SK-N-MC (cell line): ENCODE measurements at regions not wholly inside any gene's neighbourhood (a gene's known extent, or its start where the extent isn't known, plus 50 kb on each side); places are given as distances from the start of the nearest gene placed in this dataset.
A peak's percentile ranks its signal among the peaks of the same experiment; 100 is the strongest.

Experiments
- DNase-seq: peaks from one replicate; pipeline ENCODE4 v3.0.0-alpha.2; 2011; ENCODE audit warnings: low read depth, low spot score
- H3K27ac ChIP-seq: fragments of 200-600 bp; sonication (generic); 2 replicates; pipeline ENCODE4 v1.5.1; 2016; ENCODE audit warnings: mixed run types
- H3K36me3 ChIP-seq: fragments of 200-600 bp; sonication (generic); 2 replicates; pipeline ENCODE4 v1.6.1; 2017; ENCODE audit warnings: antibody characterized with exemption, low read length, mixed read lengths; ENCODE audit not compliant: insufficient read depth
- H3K4me3 ChIP-seq: fragments of 200-600 bp; sonication (generic); 2 replicates; pipeline ENCODE4 v1.5.1; 2016
- H3K9ac ChIP-seq: fragments of 200-600 bp; sonication (generic); 2 replicates; pipeline ENCODE4 v1.8.0; 2017; ENCODE audit warnings: mixed run types, mixed read lengths; ENCODE audit not compliant: insufficient read length
- H3K9me3 ChIP-seq: fragments of 200-600 bp; sonication (generic); 2 replicates; pipeline ENCODE4 v1.6.1; 2017; ENCODE audit warnings: low read depth, mild to moderate bottlenecking, antibody characterized with exemption, low read length, moderate library complexity, mixed read lengths
- EZH2 ChIP-seq: fragments of 200-600 bp; sonication (generic); IDR thresholded peaks from one replicate; pipeline ENCODE4 v1.6.1; 2017; ENCODE audit warnings: antibody characterized with exemption
- FOXP2 ChIP-seq: optimal IDR thresholded peaks from 2 replicates; pipeline ENCODE3; 2011; ENCODE audit warnings: mild to moderate bottlenecking, moderate library complexity; ENCODE audit not compliant: insufficient read depth; ENCODE audit errors: extremely low read length, control extremely low read depth
- POLR2AphosphoS5 ChIP-seq: IDR thresholded peaks from 2 replicates; pipeline ENCODE4 v1.6.1; 2012; ENCODE audit warnings: mild to moderate bottlenecking, low read depth, low read length, borderline replicate concordance

DNA sequence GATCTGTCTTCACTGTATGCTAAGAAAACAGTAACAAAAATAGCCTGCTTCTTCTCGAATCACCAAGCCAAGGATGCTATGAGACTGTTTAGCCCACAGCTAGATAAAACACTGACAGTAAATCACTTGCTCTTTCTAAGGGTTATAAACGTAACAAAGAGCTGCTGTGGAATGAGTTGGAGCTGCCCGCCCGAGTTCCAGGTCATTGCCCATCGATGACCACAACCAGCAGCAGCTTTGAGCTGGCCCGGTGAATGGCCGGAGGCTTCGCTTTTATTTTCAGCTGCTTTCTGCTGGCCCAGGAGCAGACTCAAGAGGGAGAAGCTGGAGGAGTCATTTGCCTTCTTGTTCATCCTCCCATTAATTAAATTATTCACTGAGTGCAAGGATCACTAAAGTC lies 82.2 kb upstream of the CDH4 start:
- Histone ChIP-seq H3K9me3 (no peaks in the 10 kb centered on the region), H3K36me3 (no peaks in the 10 kb centered on the region), H3K4me3 (no peak overlapping the region), H3K9ac (no peak overlapping the region), H3K27ac (no peak overlapping the region)
- no peak for DNase-seq
- TF ChIP-seq FOXP2 = no peak
- TF ChIP-seq POLR2AphosphoS5 = no peak
- no peak for TF ChIP-seq EZH2

DNA sequence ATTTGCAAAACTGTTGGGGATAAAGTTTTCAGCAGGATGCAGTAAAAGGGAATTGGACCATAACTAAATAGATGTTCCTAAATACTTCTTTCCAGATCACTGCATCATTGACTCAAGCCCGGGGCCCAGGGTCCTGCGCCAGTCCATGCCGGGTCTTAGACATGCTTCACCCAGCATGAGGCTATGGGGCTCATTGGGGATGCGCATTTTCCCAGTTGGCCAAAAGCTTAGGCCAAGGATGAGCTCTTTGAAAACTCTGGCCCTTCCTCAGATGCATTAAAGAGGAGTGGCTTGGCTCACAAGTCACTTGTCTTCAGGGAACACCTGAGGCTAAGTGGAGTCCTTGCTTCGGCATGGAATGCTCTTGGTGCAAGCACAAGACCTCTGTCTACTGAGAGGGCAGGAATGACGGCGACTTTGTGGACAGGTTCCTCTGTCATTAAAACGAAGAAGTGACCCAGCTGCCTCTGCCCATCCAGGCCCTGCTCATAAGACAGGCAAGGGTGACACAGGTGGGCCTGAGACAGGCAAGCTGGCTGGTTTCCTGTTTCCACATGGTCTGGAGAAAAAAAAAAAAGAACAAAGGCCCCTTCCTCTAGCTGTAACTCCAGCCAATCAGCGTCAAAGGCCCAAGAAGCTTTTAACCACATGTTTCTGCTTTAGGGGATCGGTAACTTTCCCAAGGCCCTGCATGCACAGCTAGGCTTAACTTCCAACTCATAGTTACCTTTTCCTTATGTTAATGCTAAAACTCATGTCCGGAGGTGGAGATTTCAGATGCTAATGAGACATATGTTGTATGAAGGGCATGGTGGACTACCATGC lies 81.4 kb upstream of the CDH4 start:
- DNase-seq = no peak
- Histone ChIP-seq H3K36me3 (no peaks in the 10 kb centered on the region), H3K9ac (no peak overlapping the region), H3K27ac (no peak overlapping the region), H3K4me3 (no peak overlapping the region), H3K9me3 (no peaks in the 10 kb centered on the region)
- no peak for TF ChIP-seq POLR2AphosphoS5
- TF ChIP-seq EZH2 = no peak
- no peak for TF ChIP-seq FOXP2

DNA sequence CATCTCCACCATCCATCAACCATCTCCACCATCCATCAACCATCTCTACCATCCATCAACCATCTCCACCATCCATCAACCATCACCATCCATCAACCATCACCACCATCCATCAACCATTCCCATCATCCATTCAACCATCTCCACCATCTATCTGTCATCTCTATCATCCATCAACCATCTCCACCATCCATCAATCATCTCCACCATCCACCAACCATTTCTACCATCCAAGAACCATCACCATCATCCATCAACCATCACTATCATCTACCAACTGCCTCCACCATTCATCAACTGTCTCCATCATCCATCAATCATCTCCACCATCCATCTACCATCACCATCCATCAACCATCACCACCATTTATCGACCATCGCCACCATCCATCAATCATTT lies 78.8 kb upstream of the CDH4 start:
- no peaks in the 10 kb centered on the region for H3K9me3 ChIP-seq
- no peak overlapping the region for H3K27ac ChIP-seq
- no peak overlapping the region for H3K4me3 ChIP-seq
- H3K9ac ChIP-seq = no peak overlapping the region
- H3K36me3 ChIP-seq = no peaks in the 10 kb centered on the region
- no peak for DNase-seq
- TF ChIP-seq POLR2AphosphoS5 (no peak), FOXP2 (no peak), EZH2 (no peak)

DNA sequence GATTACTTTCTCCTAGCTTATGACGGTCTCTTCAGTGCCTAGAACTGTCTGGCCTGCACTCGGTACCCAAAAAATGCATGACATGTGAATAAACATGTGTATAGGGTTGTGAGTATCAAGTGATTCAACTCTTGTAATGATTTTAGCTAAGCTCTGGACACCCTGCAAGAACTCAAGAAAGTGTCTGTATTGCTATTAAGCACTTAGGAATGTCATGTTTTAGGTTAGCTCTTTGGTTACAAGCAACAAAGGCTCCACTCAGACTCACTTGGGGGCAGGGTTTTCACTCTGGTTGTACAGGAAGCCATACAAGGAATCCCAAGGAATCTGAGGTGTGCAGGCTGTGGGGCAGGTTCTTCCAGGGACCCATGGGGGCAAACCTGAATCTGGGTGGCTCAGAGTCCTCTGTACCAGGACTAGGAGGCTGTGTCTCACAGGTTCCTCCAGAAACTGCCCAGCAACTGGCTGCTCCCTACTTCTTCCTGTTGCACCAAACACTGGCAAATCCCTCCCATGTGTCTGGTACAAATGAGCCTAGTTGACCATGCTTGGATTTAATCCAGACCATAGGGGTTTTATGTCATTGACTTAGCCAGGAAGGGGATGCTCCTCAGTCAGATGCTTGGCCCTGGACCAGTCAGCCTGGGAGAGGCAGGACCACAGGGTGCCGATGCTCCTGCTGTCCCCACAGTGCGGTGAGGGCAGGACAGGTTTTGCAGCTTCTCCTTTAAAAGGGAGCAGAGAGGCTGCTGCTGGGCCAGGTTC lies 77.9 kb upstream of the CDH4 start:
- Histone ChIP-seq H3K4me3 (no peak overlapping the region), H3K36me3 (no peaks in the 10 kb centered on the region), H3K27ac (no peak overlapping the region), H3K9ac (no peak overlapping the region), H3K9me3 (no peaks in the 10 kb centered on the region)
- no peak for DNase-seq
- TF ChIP-seq EZH2 (no peak), FOXP2 (no peak), POLR2AphosphoS5 (no peak)

DNA sequence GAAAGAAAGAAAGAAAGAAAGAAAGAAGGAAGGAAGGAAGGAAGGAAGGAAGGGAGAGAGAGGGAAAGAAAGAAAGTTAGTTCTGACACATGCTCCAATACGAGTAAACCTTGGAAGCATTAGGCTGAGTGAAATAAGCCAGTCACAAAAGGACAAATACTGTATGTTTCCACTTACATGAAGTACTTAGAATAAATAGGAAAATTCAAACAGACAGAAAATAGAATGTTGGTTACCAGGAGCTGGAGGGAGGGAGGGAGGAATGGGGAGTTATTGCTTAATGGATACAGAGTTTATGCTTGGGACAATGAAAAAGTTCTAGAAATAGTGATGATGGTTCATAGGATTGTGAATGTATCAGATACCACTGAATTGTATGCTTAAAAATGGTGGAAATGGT lies 75.2 kb upstream of the CDH4 start:
- H3K9me3 ChIP-seq = no peaks in the 10 kb centered on the region
- H3K27ac ChIP-seq = peak overlapping the region; percentile 85
- H3K9ac ChIP-seq = no peak overlapping the region
- TF ChIP-seq EZH2 (no peak), POLR2AphosphoS5 (no peak), FOXP2 (no peak)
- DNase-seq = peak; percentile 61
- no peaks in the 10 kb centered on the region for H3K36me3 ChIP-seq
- peak overlapping the region; percentile 5; the same call in 1 of the 2 replicates for H3K4me3 ChIP-seq

DNA sequence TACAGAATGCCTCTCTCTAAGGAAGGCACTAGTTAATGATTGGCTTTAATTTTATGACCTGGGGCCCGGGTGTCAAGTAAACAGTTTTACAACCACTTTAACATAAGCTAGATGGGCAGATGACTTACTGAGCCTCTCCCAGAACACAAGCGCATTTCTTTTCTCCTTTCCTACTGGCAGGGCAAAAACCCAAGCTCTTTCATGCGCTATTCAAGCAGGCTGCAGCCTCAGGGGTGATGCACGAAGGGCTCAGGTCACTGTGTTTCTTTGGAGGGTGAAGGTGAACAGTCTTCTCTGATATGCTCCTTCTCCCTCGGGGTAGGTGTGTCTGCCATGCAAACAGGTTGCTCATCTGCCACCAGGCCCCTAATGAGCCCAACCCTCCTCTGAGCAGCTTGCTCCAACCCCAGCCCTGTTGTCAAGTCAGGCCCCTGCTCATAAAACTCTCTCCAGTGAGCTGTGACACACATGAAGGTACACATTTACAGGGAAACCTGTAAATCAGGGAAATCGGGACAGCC lies 73.5 kb upstream of the CDH4 start:
- H3K9ac ChIP-seq = no peak overlapping the region
- no peak for TF ChIP-seq FOXP2
- no peak for TF ChIP-seq POLR2AphosphoS5
- TF ChIP-seq EZH2 = no peak
- no peak overlapping the region for H3K27ac ChIP-seq
- no peaks in the 10 kb centered on the region for H3K9me3 ChIP-seq
- DNase-seq = no peak
- H3K4me3 ChIP-seq = no peak overlapping the region
- no peaks in the 10 kb centered on the region for H3K36me3 ChIP-seq

DNA sequence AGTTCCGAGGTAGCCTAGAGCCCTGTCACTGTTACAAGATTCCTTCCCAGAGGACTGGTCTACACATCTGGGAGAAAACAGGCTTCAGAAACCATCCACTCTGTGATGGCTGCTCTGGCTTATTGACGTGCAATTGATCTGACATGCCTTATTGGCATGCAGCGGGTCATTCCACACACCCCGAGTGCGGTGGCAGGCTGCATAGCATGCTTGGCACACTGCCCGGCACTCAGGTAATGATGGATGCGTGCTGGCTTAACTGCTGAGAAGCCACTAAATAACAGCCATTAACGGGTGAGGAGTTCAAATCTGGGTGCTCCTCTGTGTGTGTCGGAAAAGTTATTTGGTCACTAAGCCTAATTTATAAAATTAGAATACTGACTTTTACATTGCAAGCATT lies 67.9 kb upstream of the CDH4 start:
- Histone ChIP-seq H3K4me3 (no peak overlapping the region), H3K9ac (no peak overlapping the region), H3K9me3 (no peaks in the 10 kb centered on the region), H3K27ac (no peak overlapping the region), H3K36me3 (no peaks in the 10 kb centered on the region)
- TF ChIP-seq POLR2AphosphoS5 (no peak), EZH2 (no peak), FOXP2 (no peak)
- DNase-seq = no peak

DNA sequence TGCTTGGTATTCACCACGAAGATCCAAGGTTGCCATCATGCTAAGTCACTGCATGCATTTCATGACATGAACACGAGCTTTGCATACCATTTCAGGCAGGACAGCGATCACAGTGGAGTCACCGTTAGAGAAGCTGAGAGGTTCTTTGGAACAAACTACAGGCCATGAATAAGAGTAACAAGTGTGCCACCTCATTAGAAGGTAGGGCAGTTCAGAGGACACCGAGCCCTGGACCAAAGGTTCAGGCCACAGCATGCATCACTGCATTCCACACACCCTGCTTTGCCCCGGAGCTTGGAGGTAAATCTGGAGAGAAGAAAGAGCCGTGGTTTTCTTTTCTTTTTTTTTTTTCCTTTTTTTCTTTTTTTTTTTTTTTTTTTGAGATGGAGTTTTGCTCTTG lies 66.9 kb upstream of the CDH4 start:
- no peaks in the 10 kb centered on the region for H3K9me3 ChIP-seq
- TF ChIP-seq POLR2AphosphoS5 (no peak), FOXP2 (no peak), EZH2 (no peak)
- no peak overlapping the region for H3K4me3 ChIP-seq
- no peak overlapping the region for H3K9ac ChIP-seq
- no peak for DNase-seq
- H3K27ac ChIP-seq = no peak overlapping the region
- no peaks in the 10 kb centered on the region for H3K36me3 ChIP-seq
